Fibroblast of lung (primary cell): ENCODE measurements at regions not wholly inside any gene's neighbourhood (a gene's known extent, or its start where the extent isn't known, plus 50 kb on each side); places are given as distances from the start of the nearest gene placed in this dataset.
A peak's percentile ranks its signal among the peaks of the same experiment; 100 is the strongest.

Experiments used
- DNase-seq, 2 donors: peaks; one replicate each; pipeline versions ENCODE4 v3.0.0 to v3.0.0-alpha.2; 2010; ENCODE audit warnings: low read depth in 2 of 2
- H2AFZ ChIP-seq: 2 replicates; pipeline ENCODE4 v1.5.1; 2012; ENCODE audit warnings: low read length, control low read depth, inconsistent platforms
- H3K27ac ChIP-seq: 2 replicates; pipeline ENCODE4 v1.5.1; 2011; ENCODE audit warnings: low read length, control low read depth; ENCODE audit not compliant: insufficient read depth
- H3K27me3 ChIP-seq: 2 replicates; pipeline ENCODE4 v1.5.1; 2011; ENCODE audit warnings: mild to moderate bottlenecking, low read length; ENCODE audit not compliant: control insufficient read depth, insufficient read depth
- H3K36me3 ChIP-seq: 2 replicates; pipeline ENCODE4 v1.5.1; 2011; ENCODE audit warnings: low read length; ENCODE audit not compliant: control insufficient read depth, insufficient read depth
- H3K4me1 ChIP-seq: 2 replicates; pipeline ENCODE4 v1.5.1; 2011; ENCODE audit warnings: low read length; ENCODE audit not compliant: control insufficient read depth, insufficient read depth; ENCODE audit errors: extremely low read depth
- H3K4me2 ChIP-seq: 2 replicates; pipeline ENCODE4 v1.5.1; 2011; ENCODE audit warnings: low read length, control low read depth; ENCODE audit not compliant: insufficient read depth; ENCODE audit errors: extremely low read depth
- H3K4me3 ChIP-seq, 4 experiments: fragments of 200-600 bp in 1 of 4; sonication (generic) in 1 of 4; replicated peaks in 1 of 4; 2 replicates each; pipeline ENCODE4 v1.5.1; 2011 to 2016; ENCODE audit warnings: low read length in 4 of 4, low read depth in 3 of 4, mild to moderate bottlenecking in 3 of 4, control low read depth in 2 of 4, inconsistent platforms in 1 of 4, mixed read lengths in 1 of 4; ENCODE audit not compliant: insufficient read depth in 1 of 4; ENCODE audit errors: control extremely low read depth in 1 of 4
- H3K79me2 ChIP-seq: 2 replicates; pipeline ENCODE4 v1.5.1; 2012; ENCODE audit warnings: mild to moderate bottlenecking, low read length, inconsistent platforms; ENCODE audit not compliant: control insufficient read depth, insufficient read depth
- H3K9ac ChIP-seq: 2 replicates; pipeline ENCODE4 v1.5.1; 2011; ENCODE audit warnings: mild to moderate bottlenecking, low read length, control low read depth; ENCODE audit not compliant: insufficient read depth
- H3K9me3 ChIP-seq: 2 replicates; pipeline ENCODE4 v1.5.1; 2012; ENCODE audit warnings: low read depth, low read length; ENCODE audit not compliant: control insufficient read depth, insufficient read depth
- H4K20me1 ChIP-seq: 2 replicates; pipeline ENCODE4 v1.5.1; 2011; ENCODE audit warnings: low read length; ENCODE audit not compliant: control insufficient read depth, insufficient read depth; ENCODE audit errors: extremely low read depth
- CTCF ChIP-seq, 2 donors: IDR thresholded peaks in 1 of 2; conservative IDR thresholded peaks in 1 of 2; 1 replicate in 1 of 2; 2 replicates in 1 of 2; pipeline ENCODE4 v1.5.1; 2011 to 2012; ENCODE audit warnings: low read length in 2 of 2, control low read depth in 1 of 2, inconsistent platforms in 1 of 2, low read depth in 1 of 2, mild to moderate bottlenecking in 1 of 2
- EZH2 ChIP-seq: IDR thresholded peaks from 2 replicates; pipeline ENCODE4 v1.5.1; 2012; ENCODE audit warnings: low read length, control low read depth, mild to moderate bottlenecking; ENCODE audit errors: missing control alignments

- no peak for TF ChIP-seq EZH2
- no peak for TF ChIP-seq CTCF (conservative IDR thresholded peaks at IDR 0.05 in 1 of 2, IDR thresholded peaks at IDR 0.05 in 1 of 2; ENCODE audit: low read depth in 1 of 2, low read length in 2 of 2)
- no peak overlapping the region for H3K4me2 ChIP-seq
- no peak overlapping the region for H3K4me3 ChIP-seq
- H2AFZ ChIP-seq, result no peak overlapping the region
- peak in 1 of 2 donors; percentile 82 for DNase-seq
- no peak overlapping the region for H3K9ac ChIP-seq
- H3K27ac ChIP-seq, result no peak overlapping the region
- no peaks in the 10 kb centered on the region for H3K79me2 ChIP-seq
- H3K9me3 ChIP-seq, result no peaks in the 10 kb centered on the region
- no peaks in the 10 kb centered on the region for H3K36me3 ChIP-seq
- H4K20me1 ChIP-seq, result no peaks in the 10 kb centered on the region
- H3K27me3 ChIP-seq, result no peaks in the 10 kb centered on the region
- no peaks in the 10 kb centered on the region for H3K4me1 ChIP-seq
Measured at GRCh38 chr3:117184574-117184973, 475.0 kb downstream of the TUSC7 start.

- Histone ChIP-seq H3K27me3 (no peaks in the 10 kb centered on the region), H3K79me2 (no peaks in the 10 kb centered on the region), H3K36me3 (no peaks in the 10 kb centered on the region), H4K20me1 (no peaks in the 10 kb centered on the region), H3K27ac (no peak overlapping the region), H3K9me3 (no peaks in the 10 kb centered on the region), H3K4me2 (no peak overlapping the region), H3K4me1 (no peaks in the 10 kb centered on the region), H3K9ac (no peak overlapping the region), H2AFZ (no peak overlapping the region), H3K4me3 (no peak overlapping the region)
- no peak for DNase-seq
- TF ChIP-seq EZH2, result no peak
Measured at GRCh38 chr3:117191245-117191644, 481.7 kb downstream of the TUSC7 start.

GRCh38 chr3:117192888-117193287 is 483.3 kb downstream of the TUSC7 start:
- Histone ChIP-seq H3K36me3 (no peaks in the 10 kb centered on the region), H3K27me3 (no peaks in the 10 kb centered on the region), H3K4me3 (no peak overlapping the region), H3K27ac (no peak overlapping the region), H4K20me1 (no peaks in the 10 kb centered on the region), H3K4me2 (no peak overlapping the region), H3K9ac (no peak overlapping the region), H3K4me1 (no peaks in the 10 kb centered on the region), H3K79me2 (no peaks in the 10 kb centered on the region), H3K9me3 (no peaks in the 10 kb centered on the region), H2AFZ (no peak overlapping the region)
- TF ChIP-seq EZH2 (no peak), CTCF (conservative IDR thresholded peaks at IDR 0.05 in 1 of 2, IDR thresholded peaks at IDR 0.05 in 1 of 2; ENCODE audit: low read depth in 1 of 2, low read length in 2 of 2) (no peak)
- DNase-seq, result no peak

- Histone ChIP-seq H3K4me2 (no peak overlapping the region), H3K4me3 (no peak overlapping the region), H3K27me3 (no peaks in the 10 kb centered on the region), H3K4me1 (no peaks in the 10 kb centered on the region), H2AFZ (no peak overlapping the region), H3K9me3 (no peaks in the 10 kb centered on the region), H3K79me2 (no peaks in the 10 kb centered on the region), H3K9ac (no peak overlapping the region), H4K20me1 (no peaks in the 10 kb centered on the region), H3K27ac (no peak overlapping the region), H3K36me3 (no peaks in the 10 kb centered on the region)
- TF ChIP-seq CTCF (conservative IDR thresholded peaks at IDR 0.05 in 1 of 2, IDR thresholded peaks at IDR 0.05 in 1 of 2; ENCODE audit: low read depth in 1 of 2, low read length in 2 of 2) (peak in 1 of 2 donors; percentile 35), EZH2 (no peak)
- DNase-seq, result no peak
Measured at GRCh38 chr3:117193390-117193789, 483.8 kb downstream of the TUSC7 start.
